ENCODE measurements at regions not wholly inside any gene's neighbourhood (a gene's known extent, or its start where the extent isn't known, plus 50 kb on each side); places are given as distances from the start of the nearest gene placed in this dataset.

- Mint-ChIP-seq H3K9me3 (no peaks in the 10 kb centered on the region), H3K27me3 (no peaks in the 10 kb centered on the region), H3K27ac (peak overlapping the region; percentile 91), H3K4me1 (ENCODE audit: low read depth) (peaks cover 89% of the 10 kb centered on the region), H3K4me3 (peak overlapping the region; percentile 76), H3K36me3 (ENCODE audit: low read depth) (no peaks in the 10 kb centered on the region)
- Histone ChIP-seq H3K27me3 (ENCODE audit: control insufficient read depth in 1 of 2, insufficient read depth in 2 of 2, low read length in 2 of 2) (no peaks in the 10 kb centered on the region), H3K4me1 (ENCODE audit: insufficient read depth, low read length) (peaks cover 59% of the 10 kb centered on the region), H3K9me3 (ENCODE audit: control insufficient read depth in 1 of 2, insufficient read depth in 1 of 2, low read length in 2 of 2) (no peaks in the 10 kb centered on the region), H3K36me3 (ENCODE audit: insufficient read depth, low read length) (no peaks in the 10 kb centered on the region), H3K27ac (ENCODE audit: low read depth in 1 of 2, low read length in 2 of 2) (peak overlapping the region; percentile 53 to 62), H3K4me3 (ENCODE audit: low read length) (peak overlapping the region; percentile 23)
- ChIA-PET CTCF (interaction anchor here (1.0 to 4.5 kb wide), 3 partner anchors 10 to 24 kb away, joined by 3 to 46 read pairs (median 4); no protein-coding TSS in a partner anchor), POLR2A (interaction anchor here (1.4 to 2.3 kb wide), 3 partner anchors 14 to 336 kb away, joined by 3 to 13 read pairs (median 3); no protein-coding TSS in a partner anchor)
- TF ChIP-seq CTCF (IDR thresholded peaks at IDR 0.05), result no peak
- ATAC-seq (ENCODE audit: poor library complexity) (peak; percentile 43), DNase-seq (peak in 1 of 14 experiments; percentile 39)
- intact Hi-C loops (cut with DNase I, micrococcal nuclease), result loop anchor here in 1 of 2 experiments (2.0 kb wide), 1 partner anchor 14 kb away; no protein-coding TSS in a partner anchor
Observed at GRCh38 chr7:142477079-142477651, 219.3 kb upstream of the PRSS58 start.

GRCh38 chr7:142476077-142476476 is 218.2 kb upstream of the PRSS58 start:
- Mint-ChIP-seq H3K4me3 (peak overlapping the region; percentile 49), H3K9me3 (no peaks in the 10 kb centered on the region), H3K27ac (peak overlapping the region; percentile 91), H3K36me3 (ENCODE audit: low read depth) (no peaks in the 10 kb centered on the region), H3K27me3 (no peaks in the 10 kb centered on the region), H3K4me1 (ENCODE audit: low read depth) (peaks cover 88% of the 10 kb centered on the region)
- no peak for ATAC-seq (ENCODE audit: poor library complexity)
- Histone ChIP-seq H3K36me3 (ENCODE audit: insufficient read depth, low read length) (no peaks in the 10 kb centered on the region), H3K27ac (ENCODE audit: low read depth in 1 of 2, low read length in 2 of 2) (peak overlapping the region in 1 of 2 donors; percentile 12), H3K27me3 (ENCODE audit: control insufficient read depth in 1 of 2, insufficient read depth in 2 of 2, low read length in 2 of 2) (no peaks in the 10 kb centered on the region), H3K9me3 (ENCODE audit: control insufficient read depth in 1 of 2, insufficient read depth in 1 of 2, low read length in 2 of 2) (no peaks in the 10 kb centered on the region), H3K4me1 (ENCODE audit: insufficient read depth, low read length) (peaks cover 54% of the 10 kb centered on the region), H3K4me3 (ENCODE audit: low read length) (no peak overlapping the region)
- TF ChIP-seq CTCF (IDR thresholded peaks at IDR 0.05), result no peak
- intact Hi-C loops (cut with DNase I, micrococcal nuclease), result loop anchor here in 1 of 2 experiments (2.0 kb wide), 1 partner anchor 13 kb away; no protein-coding TSS in a partner anchor
- ChIA-PET POLR2A (interaction anchor here (0.7 to 1.5 kb wide), 2 partner anchors 17 to 332 kb away, joined by 3 read pairs; no protein-coding TSS in a partner anchor), CTCF (interaction anchor here (4.5 kb wide), 1 partner anchor 15 kb away, joined by 46 read pairs; no protein-coding TSS in a partner anchor)
- no peak for DNase-seq

GRCh38 chr7:142471820-142472219 is 214.0 kb upstream of the PRSS58 start:
- Mint-ChIP-seq H3K27me3 (no peaks in the 10 kb centered on the region), H3K9me3 (no peaks in the 10 kb centered on the region), H3K36me3 (ENCODE audit: low read depth) (no peaks in the 10 kb centered on the region), H3K4me3 (no peak overlapping the region), H3K27ac (no peak overlapping the region), H3K4me1 (ENCODE audit: low read depth) (peaks cover 95% of the 10 kb centered on the region)
- peaks cover 70% of the 10 kb centered on the region for H3K4me1 ChIP-seq (ENCODE audit: insufficient read depth, low read length)
- ChIA-PET CTCF (interaction anchor here (1.7 kb wide), 1 partner anchor 12 kb away, joined by 5 read pairs; no protein-coding TSS in a partner anchor), POLR2A (no interaction called here)
- DNase-seq (no peak), ATAC-seq (ENCODE audit: poor library complexity) (no peak)
- no peak overlapping the region for H3K4me3 ChIP-seq (ENCODE audit: low read length)
- no peaks in the 10 kb centered on the region for H3K36me3 ChIP-seq (ENCODE audit: insufficient read depth, low read length)
- H3K27me3 ChIP-seq (ENCODE audit: control insufficient read depth in 1 of 2, insufficient read depth in 2 of 2, low read length in 2 of 2), result no peaks in the 10 kb centered on the region
- H3K9me3 ChIP-seq (ENCODE audit: control insufficient read depth in 1 of 2, insufficient read depth in 1 of 2, low read length in 2 of 2), result no peaks in the 10 kb centered on the region
- no peak overlapping the region for H3K27ac ChIP-seq (ENCODE audit: low read depth in 1 of 2, low read length in 2 of 2)
- TF ChIP-seq CTCF (IDR thresholded peaks at IDR 0.05), result no peak
- intact Hi-C loops (cut with DNase I, micrococcal nuclease), result loop anchor here in 1 of 2 experiments (5.0 kb wide), 1 partner anchor 50 kb away; no protein-coding TSS in a partner anchor
